HTR-8/SVneo (cell line): ENCODE measurements at regions not wholly inside any gene's neighbourhood (a gene's known extent, or its start where the extent isn't known, plus 50 kb on each side); places are given as distances from the start of the nearest gene placed in this dataset.

ENCODE experiments used
- DNase-seq: peaks from one replicate; pipeline ENCODE4 v3.0.0; 2011; ENCODE audit warnings: low spot score, mixed read lengths; ENCODE audit not compliant: insufficient read length
- FAIRE-seq: peaks from 2 replicates; lab custom pipeline; 2011; peaks lifted over from hg19 to GRCh38; lab: Jason Lieb, UNC

DNA sequence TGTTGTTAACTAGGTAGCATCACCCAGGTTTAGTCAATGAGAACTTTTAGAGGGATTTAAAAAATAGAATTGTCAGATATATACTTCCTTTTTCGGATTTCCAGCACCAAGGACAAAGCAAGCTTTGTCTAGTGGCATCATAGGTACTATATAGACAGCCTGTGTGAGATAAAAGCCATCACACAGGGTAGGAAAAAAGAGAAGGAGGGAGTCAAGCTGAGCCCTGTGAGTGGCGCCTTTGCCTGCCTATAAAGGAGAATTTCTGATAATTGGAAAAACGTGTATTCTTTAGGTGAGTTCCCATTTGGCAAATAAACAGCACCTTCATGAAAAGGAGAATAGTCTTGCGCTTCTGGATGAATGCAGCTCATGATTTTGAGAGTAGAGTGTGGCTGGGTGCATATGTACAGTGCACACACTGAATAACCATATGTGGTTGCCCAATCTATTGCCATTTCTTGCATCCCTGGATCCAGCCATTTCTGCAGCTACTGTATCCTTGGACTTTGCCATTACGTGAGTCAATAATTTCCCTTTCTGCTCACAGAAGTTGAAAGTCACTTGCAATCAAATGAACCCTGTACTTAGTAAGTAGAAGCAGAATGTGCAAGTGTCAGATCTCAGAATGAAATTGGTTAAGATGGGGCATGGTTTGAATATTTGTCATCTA, 559.9 kb upstream of the MEX3C start:
- FAIRE-seq (no peak), DNase-seq (no peak)

- DNase-seq (no peak), FAIRE-seq (no peak)
These were observed 564.9 kb upstream of the MEX3C start for GRCh38 chr18:51762373-51762772.

DNA sequence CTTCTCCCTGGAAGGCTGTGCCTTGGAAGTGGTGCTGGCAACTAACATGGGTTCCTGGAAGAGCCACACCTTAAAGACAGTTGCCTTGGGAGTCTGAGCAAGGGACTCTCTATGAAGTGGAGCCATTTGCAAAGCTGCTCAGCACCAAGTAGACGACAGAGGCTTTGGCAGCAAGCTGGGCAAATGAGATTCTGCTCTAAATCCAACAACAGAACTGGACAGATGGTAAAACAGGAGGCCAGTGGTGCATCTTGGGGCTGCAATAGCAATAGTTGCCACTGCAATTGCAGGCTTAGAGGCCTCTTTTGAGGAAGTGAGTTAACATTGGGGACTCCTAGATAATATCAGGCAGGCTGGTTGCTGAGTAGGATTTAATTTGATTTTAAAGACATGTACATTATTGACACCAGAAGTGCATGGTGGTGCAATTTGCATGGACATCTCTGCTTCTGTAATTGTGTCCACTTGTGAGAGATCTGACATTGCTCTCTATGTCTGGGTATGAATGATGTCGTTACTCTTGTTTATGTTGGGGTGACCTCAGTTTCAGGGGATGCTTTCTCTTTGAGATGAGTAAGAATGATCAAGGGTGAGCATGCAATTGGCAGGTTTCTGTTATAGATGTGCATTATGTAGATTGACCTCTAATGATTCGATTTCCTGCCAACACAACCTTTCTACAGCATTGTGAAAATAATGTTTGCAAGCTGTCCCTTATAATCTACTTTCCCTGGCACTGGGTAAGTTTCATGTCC, 568.3 kb upstream of the MEX3C start:
- FAIRE-seq (no peak), DNase-seq (no peak)

DNA sequence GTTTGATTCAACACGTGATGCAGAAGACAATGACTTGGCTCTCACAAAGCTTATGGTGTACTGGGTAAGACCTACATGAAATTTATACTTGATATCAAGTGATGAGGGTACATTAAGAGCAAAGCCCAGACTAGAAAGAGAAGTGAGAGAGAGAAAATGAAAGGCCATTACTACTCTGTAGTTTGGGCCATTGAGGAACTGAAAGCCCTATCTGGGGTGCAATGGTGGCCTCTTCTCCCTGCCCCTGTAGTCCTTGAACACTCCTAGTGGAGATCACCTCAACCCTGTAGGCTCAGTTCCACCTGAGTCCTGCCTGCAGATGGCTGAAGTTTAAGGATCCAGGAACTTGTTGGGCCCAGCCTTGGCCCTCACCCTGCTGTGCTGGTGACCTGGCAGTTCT, 569.8 kb upstream of the MEX3C start:
- FAIRE-seq (no peak), DNase-seq (no peak)

- no peak for FAIRE-seq
These were observed 561.9 kb upstream of the DCC start for GRCh38 chr18:51778115-51778514.

DNA sequence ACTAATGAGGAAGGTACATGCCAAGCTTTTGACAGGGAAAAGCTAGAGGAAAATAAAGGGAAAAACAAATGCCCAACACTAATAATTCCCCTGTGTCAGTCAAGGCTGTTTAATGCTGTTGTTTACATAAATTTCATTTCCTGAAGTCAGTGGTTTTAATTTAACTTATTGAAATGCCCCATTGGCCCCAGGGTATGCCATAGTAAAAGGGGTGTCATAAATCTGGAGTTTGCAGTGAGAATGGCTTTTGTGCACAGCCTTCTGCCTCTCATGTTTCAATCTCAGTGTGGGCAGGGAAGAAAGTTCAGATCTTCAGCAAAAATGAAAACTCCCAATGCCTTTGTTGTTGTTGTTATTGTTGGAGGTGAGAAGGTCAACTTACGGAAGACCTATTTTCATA, 550.1 kb upstream of the DCC start:
- FAIRE-seq (no peak), DNase-seq (no peak)

More at GRCh38 chr18:51778115-51778514, 561.9 kb upstream of the DCC start:
- DNase-seq, result no peak

GRCh38 chr18:51801514-51801913, 538.5 kb upstream of the DCC start:
- FAIRE-seq (no peak), DNase-seq (no peak)

DNA sequence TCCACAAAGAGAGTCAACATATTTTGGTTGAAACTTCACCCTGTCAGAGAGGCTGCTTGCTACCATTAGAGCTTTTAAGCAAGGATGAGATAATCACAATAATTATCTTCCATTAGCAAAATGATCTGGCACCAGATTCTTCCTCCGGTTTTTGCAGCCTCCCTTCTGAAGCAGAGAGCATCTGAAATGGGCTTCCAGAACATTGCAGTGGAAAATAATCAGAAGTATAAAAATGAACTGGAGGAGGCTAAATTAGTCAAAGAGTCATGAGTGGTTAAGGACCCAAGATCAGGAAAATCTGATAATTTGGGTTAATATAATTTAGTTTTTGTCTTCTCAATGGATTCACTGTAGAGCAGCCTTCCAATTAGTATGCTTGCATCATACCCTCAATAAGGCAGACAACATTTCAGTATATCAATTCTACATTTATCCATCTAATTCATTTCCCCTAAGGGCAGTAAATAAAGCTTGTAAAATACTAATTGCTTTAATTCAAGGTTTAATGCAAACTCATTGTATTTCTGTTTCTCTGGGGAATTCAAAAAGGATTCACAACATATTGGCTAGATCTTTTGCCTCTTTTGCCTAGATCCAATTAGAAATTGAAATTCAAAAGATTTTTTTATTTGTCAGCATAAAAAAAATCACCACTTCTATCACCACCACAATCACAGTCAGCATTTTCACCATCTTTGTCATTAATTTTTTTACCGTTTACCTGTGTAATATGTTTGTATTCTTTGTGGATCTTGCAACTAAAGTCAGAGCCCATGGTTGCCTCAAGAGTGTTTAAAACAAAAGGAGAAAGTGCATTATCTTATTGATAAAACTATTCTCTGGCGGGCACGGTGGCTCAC, 537.2 kb upstream of the DCC start:
- FAIRE-seq (no peak), DNase-seq (no peak)

- FAIRE-seq, result no peak
These were observed 532.7 kb upstream of the DCC start for GRCh38 chr18:51807336-51807735.

DNA sequence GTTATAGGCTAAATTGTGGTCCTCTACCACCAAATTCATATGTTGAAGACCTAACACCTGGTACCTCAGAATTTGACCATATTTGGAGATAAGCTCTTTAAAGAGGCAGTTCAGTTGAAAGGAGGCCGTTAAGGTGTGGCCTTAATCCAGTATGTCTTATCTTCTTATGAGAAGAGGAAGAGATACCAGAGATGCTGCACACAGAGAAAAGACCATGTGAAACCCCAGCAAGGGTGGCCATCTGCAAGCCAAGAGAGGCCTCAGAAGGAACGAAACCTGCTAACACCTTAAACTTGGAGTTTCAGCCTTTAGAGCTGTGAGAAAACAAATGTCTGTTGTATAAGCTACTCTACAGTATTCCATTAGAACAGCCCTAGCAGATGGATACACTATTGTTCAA, 528.1 kb upstream of the DCC start:
- DNase-seq, result no peak
- no peak for FAIRE-seq

More at GRCh38 chr18:51807336-51807735, 532.7 kb upstream of the DCC start:
- no peak for DNase-seq

DNA sequence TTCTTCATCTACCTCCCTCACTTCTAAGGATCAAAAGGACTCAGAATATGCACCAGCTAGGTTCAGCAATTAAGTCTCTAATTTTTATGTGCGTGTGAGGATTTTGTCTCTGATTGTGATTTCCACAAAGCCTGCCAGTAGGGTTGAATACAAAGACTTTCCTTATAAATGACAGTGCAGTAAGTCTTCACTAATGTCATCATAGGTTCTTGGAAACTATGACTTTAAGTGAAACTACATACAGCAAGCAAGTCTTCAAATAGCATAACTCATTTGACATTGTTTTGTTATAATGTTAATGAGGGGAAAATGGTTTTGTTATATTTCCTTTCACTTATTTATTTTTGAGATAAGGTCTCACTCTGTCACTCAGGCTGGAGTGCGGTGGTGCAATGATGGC, 526.3 kb upstream of the DCC start:
- FAIRE-seq (no peak), DNase-seq (no peak)

- no peak for FAIRE-seq
- DNase-seq, result no peak
These were observed 518.4 kb upstream of the DCC start for GRCh38 chr18:51821610-51822009.

- DNase-seq, result no peak
- no peak for FAIRE-seq
These were observed 515.3 kb upstream of the DCC start for GRCh38 chr18:51824746-51825145.

GRCh38 chr18:51833850-51834249, 506.1 kb upstream of the DCC start:
- FAIRE-seq, result no peak

GRCh38 chr18:51848702-51849101, 491.3 kb upstream of the DCC start:
- DNase-seq (no peak), FAIRE-seq (no peak)

More at GRCh38 chr18:51833850-51834249, 506.1 kb upstream of the DCC start:
- no peak for DNase-seq

- DNase-seq (no peak), FAIRE-seq (no peak)
These were observed 487.3 kb upstream of the DCC start for GRCh38 chr18:51852681-51853080.

DNA sequence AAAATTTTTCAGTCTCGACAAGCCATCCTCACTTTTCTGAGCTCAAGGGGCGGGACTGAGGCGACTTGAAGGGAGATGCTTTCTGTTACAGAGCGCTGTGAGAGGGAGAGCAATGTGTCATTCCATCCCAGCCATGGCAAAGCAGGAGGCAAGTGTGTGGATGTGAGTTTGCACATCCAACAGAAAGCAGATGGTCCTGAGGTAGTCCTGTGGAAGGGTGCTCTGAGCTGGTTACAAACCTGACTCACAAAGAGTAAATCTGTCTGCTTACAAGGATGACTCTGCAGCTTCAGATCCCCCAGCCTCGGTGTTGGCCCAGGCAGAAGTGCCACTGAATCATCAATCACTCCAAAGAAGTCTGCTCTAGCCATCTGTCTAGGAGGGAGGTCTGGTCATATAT, 482.0 kb upstream of the DCC start:
- FAIRE-seq (no peak), DNase-seq (no peak)

DNA sequence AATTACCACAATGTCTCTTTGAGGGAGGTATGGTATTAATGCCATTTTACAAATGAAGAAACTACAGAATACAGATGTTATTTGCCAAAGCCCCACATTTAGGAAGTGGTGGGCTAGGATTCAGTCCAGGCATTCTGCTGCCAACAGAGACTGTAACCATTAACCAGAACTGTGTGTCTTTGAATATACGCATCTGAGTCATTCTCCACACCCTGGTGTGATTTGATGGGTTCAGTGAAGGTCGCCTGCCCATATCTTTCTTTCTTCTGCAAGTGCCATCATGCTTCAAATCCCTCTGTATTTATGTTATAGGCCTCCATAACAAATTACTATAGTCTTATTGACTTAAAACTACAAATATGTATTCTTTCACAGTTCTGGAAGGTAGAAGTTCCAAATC, 479.0 kb upstream of the DCC start:
- FAIRE-seq, result no peak
- no peak for DNase-seq

DNA sequence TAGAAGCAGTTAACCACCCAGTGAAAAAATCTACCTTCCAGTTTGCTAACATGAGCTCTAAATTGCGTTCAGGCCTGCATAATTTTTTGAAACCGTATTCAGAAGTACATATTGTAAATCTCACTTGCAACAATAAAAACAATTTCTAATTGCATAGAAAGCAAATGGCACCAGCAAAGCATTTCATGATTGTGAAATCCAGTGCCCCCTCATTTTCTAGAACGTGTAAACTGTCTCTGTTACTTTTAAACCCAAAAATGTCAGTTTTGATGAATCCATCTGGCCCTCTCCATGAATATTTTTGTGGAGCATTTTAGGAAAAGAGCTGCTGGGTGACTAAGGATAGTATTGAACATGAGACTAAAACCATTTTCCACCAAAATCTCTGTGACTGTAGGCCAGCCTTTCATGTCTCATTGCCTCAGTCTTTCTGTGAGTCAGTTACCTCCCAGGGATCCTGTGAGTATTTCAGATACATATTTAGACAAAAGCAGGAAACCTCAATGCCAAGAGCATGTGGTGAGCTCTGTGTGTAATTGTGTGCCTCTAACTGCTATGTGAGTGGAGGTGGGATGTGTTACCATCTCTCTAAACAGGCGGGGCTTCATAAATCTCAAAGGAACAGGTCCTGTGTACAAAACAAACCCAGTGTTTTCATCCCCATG, 477.8 kb upstream of the DCC start:
- DNase-seq (no peak), FAIRE-seq (no peak)

DNA sequence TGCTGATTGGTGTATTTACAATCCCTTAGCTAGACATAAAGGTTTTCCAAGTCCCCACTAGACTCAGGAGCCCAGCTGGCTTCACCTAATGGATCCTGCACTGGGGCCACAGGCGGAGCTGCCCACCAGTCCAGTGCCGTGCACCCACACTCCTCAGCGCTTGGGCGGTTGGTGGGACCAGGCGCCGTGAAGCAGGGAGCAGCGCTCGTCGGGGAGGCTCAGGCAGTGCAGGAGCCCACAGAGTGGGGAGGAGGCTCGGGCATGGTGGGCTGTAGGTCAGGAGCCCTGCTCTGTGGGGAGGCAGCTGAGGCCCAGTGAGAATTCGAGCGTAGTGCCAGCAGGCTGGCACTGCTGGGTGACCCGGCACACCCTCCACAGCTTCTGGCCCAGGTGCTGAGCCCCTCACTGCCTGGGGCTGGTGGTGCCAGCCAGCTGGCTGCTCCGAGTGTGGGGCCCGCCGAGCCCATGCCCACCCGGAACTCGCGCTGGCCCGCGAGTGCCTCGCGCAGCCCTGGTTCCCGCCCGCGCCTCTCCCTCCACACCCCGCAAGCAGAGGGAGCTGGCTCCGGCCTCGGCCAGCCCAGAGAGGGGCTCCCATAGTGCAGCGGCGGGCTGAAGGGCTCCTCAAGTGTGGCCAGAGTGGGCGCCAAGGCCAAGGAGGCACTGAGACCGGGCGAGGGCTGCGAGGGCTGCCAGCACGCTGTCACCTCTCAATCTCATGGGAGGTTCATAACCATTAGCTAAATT, 475.6 kb upstream of the DCC start:
- DNase-seq, result no peak
- no peak for FAIRE-seq
